Ovary (tissue), 7 donors: ENCODE measurements at regions not wholly inside any gene's neighbourhood (a gene's known extent, or its start where the extent isn't known, plus 50 kb on each side); places are given as distances from the start of the nearest gene placed in this dataset.
A peak's percentile ranks its signal among the peaks of the same experiment; 100 is the strongest.

ENCODE experiments used
- DNase-seq, 5 donors: peaks; one replicate each; pipeline ENCODE4 v3.0.0-alpha.2; 2019 to 2020
- H3K27ac ChIP-seq, 2 donors: fragments of 200-600 bp; one replicate each; pipeline versions ENCODE4 v1.5.1 to v1.8.0; 2019 to 2022
- H3K27me3 ChIP-seq: fragments of 200-600 bp; one replicate; pipeline ENCODE4 v1.8.0; 2022
- H3K36me3 ChIP-seq: fragments of 200-600 bp; sonication (generic); one replicate; pipeline ENCODE4 v1.5.1; 2019
- H3K4me1 ChIP-seq: one replicate; pipeline ENCODE4 v1.8.1; 2013; ENCODE audit warnings: mild to moderate bottlenecking, moderate library complexity; ENCODE audit not compliant: insufficient read depth
- H3K4me3 ChIP-seq: fragments of 200-600 bp; sonication (generic); one replicate; pipeline ENCODE4 v1.5.1; 2017
- H3K9me3 ChIP-seq, 2 donors: fragments of 200-600 bp in 1 of 2; sonication (generic) in 1 of 2; one replicate each; pipeline versions ENCODE4 v1.5.1 to v1.8.1; 2013 to 2019; ENCODE audit warnings: mild to moderate bottlenecking in 1 of 2, moderate library complexity in 1 of 2
- EP300 ChIP-seq: sonication (generic); formaldehyde crosslinking; IDR thresholded peaks from one replicate; pipeline ENCODE4 v1.6.1; 2017; ENCODE audit warnings: antibody characterized with exemption
- POLR2A ChIP-seq: fragments of 450-650 bp; IDR thresholded peaks from one replicate; pipeline ENCODE4 v1.6.1; 2017; ENCODE audit warnings: antibody characterized with exemption, mild to moderate bottlenecking, moderate library complexity
- WGBS, 3 donors: extraction: QIAGEN DNeasy Blood & Tissue Kit in 1 of 3; methylation state at CpG; one replicate each; pipeline versions ENCODE4 v1.1.5 to v1.1.7; 2013 to 2017; 5-methylcytosine and 5-hydroxymethylcytosine counted together
- intact Hi-C, 4 donors: fragments of 100-400 bp; cut with DNase I; formaldehyde crosslinking; loops; one replicate each; pipeline versions ENCODE4 v1.11.0 to v1.15.1; 2022 to 2023
- TF ChIP-seq, protein P1 (sequence below), 3 donors: fragments of 450-650 bp in 2 of 3; fragments of 200-600 bp in 1 of 3; IDR thresholded peaks; one replicate each; pipeline versions ENCODE4 v1.5.1 to v1.8.0; 2016 to 2022; ENCODE audit warnings: antibody characterized with exemption in 3 of 3, mild to moderate bottlenecking in 1 of 3
- donor health status: DM: no; HTN: no; CAD: no; lungs with moderate emphysema.
- donor health status: DM: no; HTN: no; CAD: no.
- donor health status: Bipolar disorder and iron deficiency.
- donor health status: DM: no; HTN: no; CAD: no.
- donor health status: DM: yes; HTN: yes; CAD: no.

DNA sequence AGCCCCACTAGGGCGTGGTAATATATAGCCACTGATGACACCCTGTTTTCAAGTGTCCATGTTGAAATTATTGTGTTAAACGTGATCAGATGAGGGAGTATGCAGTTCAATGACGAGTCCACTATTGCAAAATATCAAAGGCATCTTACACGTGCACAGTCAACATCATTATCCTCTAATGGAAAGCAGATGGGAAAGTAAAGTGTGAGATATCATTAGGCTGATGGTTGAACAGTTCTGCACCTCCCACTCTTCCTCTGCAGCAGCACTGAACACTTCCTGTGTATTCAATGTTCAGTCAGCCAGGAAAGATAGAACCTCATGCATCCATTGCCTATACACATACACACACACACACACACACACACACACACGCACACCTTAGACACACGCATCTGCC is 431.8 kb upstream of the CCDC54 start:
- intact Hi-C loops: no loop called here
- H3K27me3 ChIP-seq: no peaks in the 10 kb centered on the region
- H3K4me1 ChIP-seq: no peaks in the 10 kb centered on the region
- 67 to 72% (median 70%) methylated on average over 6 of the region's 6 CpGs for WGBS, 3 donors
- no peak overlapping the region for H3K4me3 ChIP-seq
- no peaks in the 10 kb centered on the region for H3K9me3 ChIP-seq
- no peak overlapping the region for H3K27ac ChIP-seq
- no peak for DNase-seq
- no peaks in the 10 kb centered on the region for H3K36me3 ChIP-seq
- TF ChIP-seq, protein P1, sequence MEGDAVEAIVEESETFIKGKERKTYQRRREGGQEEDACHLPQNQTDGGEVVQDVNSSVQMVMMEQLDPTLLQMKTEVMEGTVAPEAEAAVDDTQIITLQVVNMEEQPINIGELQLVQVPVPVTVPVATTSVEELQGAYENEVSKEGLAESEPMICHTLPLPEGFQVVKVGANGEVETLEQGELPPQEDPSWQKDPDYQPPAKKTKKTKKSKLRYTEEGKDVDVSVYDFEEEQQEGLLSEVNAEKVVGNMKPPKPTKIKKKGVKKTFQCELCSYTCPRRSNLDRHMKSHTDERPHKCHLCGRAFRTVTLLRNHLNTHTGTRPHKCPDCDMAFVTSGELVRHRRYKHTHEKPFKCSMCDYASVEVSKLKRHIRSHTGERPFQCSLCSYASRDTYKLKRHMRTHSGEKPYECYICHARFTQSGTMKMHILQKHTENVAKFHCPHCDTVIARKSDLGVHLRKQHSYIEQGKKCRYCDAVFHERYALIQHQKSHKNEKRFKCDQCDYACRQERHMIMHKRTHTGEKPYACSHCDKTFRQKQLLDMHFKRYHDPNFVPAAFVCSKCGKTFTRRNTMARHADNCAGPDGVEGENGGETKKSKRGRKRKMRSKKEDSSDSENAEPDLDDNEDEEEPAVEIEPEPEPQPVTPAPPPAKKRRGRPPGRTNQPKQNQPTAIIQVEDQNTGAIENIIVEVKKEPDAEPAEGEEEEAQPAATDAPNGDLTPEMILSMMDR (IDR thresholded peaks at IDR 0.05): no peak
- TF ChIP-seq POLR2A: no peak

DNA sequence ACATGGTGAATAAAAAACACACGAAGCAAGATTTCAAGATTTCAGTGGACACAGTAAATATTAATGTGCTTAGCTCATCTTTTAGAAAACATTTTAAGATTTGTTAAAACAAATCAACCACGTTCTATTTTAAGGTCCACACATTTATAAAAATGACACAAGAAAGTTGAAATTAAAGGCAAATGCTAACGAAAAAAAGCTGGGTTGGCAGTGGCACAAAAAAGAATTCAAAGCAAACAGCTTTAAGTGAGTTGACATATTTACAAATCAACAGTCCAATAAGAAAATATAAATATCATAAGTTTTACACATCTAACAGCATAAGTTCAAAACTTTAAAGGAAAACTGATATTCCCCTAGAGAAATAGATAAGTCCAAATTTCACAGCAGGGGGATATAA is 430.4 kb upstream of the CCDC54 start:
- Histone ChIP-seq H3K36me3 (no peaks in the 10 kb centered on the region), H3K27me3 (no peaks in the 10 kb centered on the region), H3K9me3 (no peaks in the 10 kb centered on the region), H3K27ac (no peak overlapping the region), H3K4me3 (no peak overlapping the region), H3K4me1 (no peaks in the 10 kb centered on the region)
- DNase-seq: no peak
- TF ChIP-seq, protein P1 (IDR thresholded peaks at IDR 0.05): no peak
- TF ChIP-seq EP300 (no peak), POLR2A (no peak)
- intact Hi-C loops: no loop called here
- 13 to 22% (median 16%) methylated on average over 3 of the region's 3 CpGs for WGBS, 3 donors

DNA sequence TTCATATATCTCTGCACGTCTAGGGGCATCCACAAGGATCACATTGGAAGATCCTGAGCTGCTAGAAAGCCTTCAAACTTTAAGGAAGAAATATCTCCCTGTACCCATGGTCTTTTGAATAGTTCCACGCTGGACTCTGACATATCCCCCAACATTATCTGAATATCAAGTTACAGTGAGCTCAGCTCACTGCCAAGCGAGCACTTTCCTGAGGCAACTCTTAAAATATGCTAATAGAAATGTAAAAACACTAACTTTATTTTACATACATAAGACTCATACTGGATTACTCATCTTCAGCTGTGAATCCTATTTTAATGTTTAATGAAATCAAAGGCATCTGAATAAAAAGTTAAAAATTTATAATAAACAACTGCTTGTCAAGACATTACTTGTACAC is 420.2 kb upstream of the CCDC54 start:
- no peak overlapping the region for H3K27ac ChIP-seq
- H3K27me3 ChIP-seq: no peaks in the 10 kb centered on the region
- no peak overlapping the region for H3K4me3 ChIP-seq
- H3K36me3 ChIP-seq: no peaks in the 10 kb centered on the region
- TF ChIP-seq POLR2A (no peak), EP300 (no peak)
- TF ChIP-seq, protein P1 (IDR thresholded peaks at IDR 0.05): no peak
- no peak for DNase-seq
- no peaks in the 10 kb centered on the region for H3K4me1 ChIP-seq
- intact Hi-C loops: no loop called here
- WGBS, 3 donors: 71 to 85% (median 82%) methylated on average over 3 of the region's 3 CpGs
- H3K9me3 ChIP-seq: no peaks in the 10 kb centered on the region

GRCh38 chr3:106962993-106963392 is 414.2 kb upstream of the CCDC54 start:
- no peaks in the 10 kb centered on the region for H3K36me3 ChIP-seq
- no peak for DNase-seq
- intact Hi-C loops: no loop called here
- no peaks in the 10 kb centered on the region for H3K27me3 ChIP-seq
- no peak overlapping the region for H3K4me3 ChIP-seq
- TF ChIP-seq EP300: no peak
- TF ChIP-seq, protein P1 (IDR thresholded peaks at IDR 0.05): no peak
- no peak for TF ChIP-seq POLR2A
- H3K9me3 ChIP-seq: no peaks in the 10 kb centered on the region
- 34 to 43% (median 40%) methylated on average over 1 of the region's 1 CpG for whole genome bisulfite sequencing, 3 donors
- H3K4me1 ChIP-seq: peaks cover 3% of the 10 kb centered on the region
- H3K27ac ChIP-seq: peak overlapping the region in 1 of 2 donors; percentile 41

GRCh38 chr3:106963442-106963841 is 413.8 kb upstream of the CCDC54 start:
- intact Hi-C loops: no loop called here
- TF ChIP-seq, protein P1 (IDR thresholded peaks at IDR 0.05): no peak
- no peak for TF ChIP-seq EP300
- no peak for TF ChIP-seq POLR2A
- peaks cover 3% of the 10 kb centered on the region for H3K4me1 ChIP-seq
- 1 to 4% (median 3%) methylated on average over 1 of the region's 1 CpG for WGBS, 3 donors
- peak overlapping the region in 1 of 2 donors; percentile 41 for H3K27ac ChIP-seq
- no peak for DNase-seq
- no peaks in the 10 kb centered on the region for H3K27me3 ChIP-seq
- no peaks in the 10 kb centered on the region for H3K9me3 ChIP-seq
- no peak overlapping the region for H3K4me3 ChIP-seq
- H3K36me3 ChIP-seq: no peaks in the 10 kb centered on the region
